ENCODE measurements at regions not wholly inside any gene's neighbourhood (a gene's known extent, or its start where the extent isn't known, plus 50 kb on each side); places are given as distances from the start of the nearest gene placed in this dataset.
"Not testable (repeated sequence)": the region's sequence is repeated elsewhere in the genome, so short reads cannot be mapped to it uniquely, and the experiment has no call there.

DNA sequence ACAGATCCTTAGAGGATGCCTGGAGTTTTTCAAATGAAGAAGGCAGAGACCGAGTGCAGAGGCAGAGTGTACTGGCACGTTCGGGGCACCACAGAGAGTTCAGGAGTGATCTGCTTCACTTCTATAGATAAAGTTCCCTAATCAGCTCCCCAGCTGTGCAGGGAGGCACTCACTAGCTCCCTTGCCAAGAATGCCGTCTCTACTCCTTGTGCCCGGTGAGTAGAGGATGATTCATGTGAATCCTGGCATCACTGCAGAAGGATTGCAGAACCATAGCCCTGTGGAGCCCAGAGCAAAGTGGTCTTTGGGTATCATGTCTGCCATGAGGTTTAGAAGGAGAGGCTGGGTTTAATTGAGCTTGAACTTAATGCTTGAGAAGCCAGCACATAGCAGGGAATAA lies 510.1 kb upstream of the RAB6C start:
- no peak for DNase-seq

- no peak for DNase-seq
Measured at GRCh38 chr2:129469871-129470270, 509.6 kb upstream of the RAB6C start.

- DNase-seq, result no peak
Measured at GRCh38 chr2:129478902-129479517, 500.5 kb upstream of the RAB6C start.

GRCh38 chr2:129479892-129480291 lies 499.6 kb upstream of the RAB6C start:
- DNase-seq, result no peak

GRCh38 chr2:129480790-129481189 lies 498.7 kb upstream of the RAB6C start:
- no peak for DNase-seq

- no peak for DNase-seq
Measured at GRCh38 chr2:129481306-129482219, 497.9 kb upstream of the RAB6C start.

DNA sequence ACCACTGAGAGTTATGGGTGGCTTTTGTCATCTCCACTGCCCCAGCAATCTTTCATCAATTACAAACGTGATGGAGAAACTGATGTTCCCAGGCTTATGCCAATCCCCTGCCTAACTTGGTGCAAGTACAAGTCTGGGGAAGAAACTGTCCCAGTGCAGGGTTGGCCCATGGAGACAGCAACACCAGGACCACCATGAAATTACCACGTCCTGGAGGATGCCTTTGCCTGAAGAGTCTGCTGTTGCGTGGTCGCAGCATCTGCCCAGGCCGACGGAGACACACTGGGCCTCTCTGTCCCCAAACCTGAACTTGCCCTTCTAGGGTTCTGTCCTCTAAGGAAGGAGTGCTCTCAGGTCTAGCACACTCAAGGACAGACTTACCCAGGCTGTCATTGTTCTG lies 496.8 kb upstream of the RAB6C start:
- DNase-seq, result no peak

DNA sequence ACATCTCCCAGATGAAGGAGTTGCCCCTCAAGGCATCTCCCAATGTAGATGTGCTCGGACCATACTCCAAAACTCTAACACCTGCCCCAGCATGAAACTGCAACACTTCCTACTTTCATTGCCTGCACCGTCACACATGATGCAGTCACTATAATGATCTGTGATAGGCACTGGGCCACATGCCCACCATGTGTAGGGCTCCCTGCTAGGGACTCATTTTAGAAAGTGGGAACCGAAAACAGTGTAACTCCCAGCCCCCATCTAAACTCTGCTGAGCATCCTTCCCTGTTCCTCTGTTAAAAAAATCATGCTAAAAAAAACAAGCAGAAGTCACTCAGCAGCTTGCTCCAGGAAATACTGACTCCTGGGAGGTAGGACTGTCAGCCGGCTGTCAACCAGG lies 496.1 kb upstream of the RAB6C start:
- DNase-seq, result no peak

DNA sequence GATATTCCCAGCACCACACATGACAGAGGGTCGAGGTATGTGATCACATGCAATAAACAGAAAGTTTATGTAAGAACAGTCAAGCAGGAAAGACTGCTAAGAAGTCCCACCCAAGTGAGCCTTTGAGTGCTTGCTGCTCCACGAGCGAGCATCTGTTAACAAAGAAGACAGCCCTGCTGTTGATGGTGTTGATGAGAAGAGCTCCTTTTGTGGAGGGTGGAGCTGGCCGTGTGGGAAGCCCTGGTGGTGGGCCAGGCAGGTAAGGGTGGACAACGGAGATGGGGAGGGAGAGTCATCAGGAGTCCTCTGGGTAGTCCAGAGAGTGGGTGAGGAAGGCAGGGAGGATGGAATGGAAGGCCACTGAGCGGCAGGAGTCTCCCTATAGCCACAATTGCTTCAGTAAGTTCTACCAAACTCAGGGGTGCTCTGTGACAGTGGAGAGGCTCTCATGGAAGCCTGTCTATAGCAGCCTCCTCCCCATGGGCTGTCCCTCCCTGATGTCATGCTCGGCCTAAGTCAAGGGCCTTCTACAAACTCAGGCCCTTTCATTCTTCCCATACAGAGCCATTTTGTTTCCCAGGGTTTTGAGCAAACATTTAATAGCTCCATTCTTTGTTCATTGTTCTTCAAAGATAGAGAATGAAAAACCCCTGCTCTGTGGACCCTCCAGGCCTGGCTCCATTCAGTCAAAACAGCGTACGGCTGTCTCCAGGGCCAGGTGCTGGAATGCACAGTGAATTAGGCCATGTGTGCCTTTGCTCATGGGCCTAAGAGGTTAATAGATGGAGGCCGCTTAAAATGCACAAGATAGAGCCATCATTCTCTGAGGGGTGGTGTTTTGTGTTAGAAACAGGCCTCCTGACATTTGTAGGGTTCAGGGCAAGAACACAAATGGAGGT lies 494.2 kb upstream of the RAB6C start:
- DNase-seq, result no peak

DNA sequence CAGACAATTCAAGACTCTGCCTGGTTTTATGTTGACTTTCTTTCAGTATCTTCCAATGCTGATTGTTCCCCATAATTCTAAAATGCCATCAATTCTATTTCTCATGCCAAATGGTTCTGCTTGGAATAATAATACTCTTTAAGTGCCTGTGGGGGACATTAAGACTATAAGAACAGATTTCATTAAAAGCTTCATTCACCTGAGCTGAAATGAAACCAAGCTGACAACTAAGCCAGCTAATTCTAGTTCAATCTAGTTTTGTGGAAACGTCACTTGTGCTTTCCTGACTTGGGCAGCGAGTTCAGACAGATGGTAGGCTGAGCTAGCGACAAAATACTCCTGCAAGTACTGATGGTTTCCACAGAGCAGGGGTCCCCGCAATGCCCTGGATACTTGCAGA lies 491.1 kb upstream of the RAB6C start:
- DNase-seq, result no peak

GRCh38 chr2:129490641-129491040 lies 488.8 kb upstream of the RAB6C start:
- DNase-seq, result no peak

- DNase-seq, result no peak
Measured at GRCh38 chr2:129491308-129491707, 488.2 kb upstream of the RAB6C start.

DNA sequence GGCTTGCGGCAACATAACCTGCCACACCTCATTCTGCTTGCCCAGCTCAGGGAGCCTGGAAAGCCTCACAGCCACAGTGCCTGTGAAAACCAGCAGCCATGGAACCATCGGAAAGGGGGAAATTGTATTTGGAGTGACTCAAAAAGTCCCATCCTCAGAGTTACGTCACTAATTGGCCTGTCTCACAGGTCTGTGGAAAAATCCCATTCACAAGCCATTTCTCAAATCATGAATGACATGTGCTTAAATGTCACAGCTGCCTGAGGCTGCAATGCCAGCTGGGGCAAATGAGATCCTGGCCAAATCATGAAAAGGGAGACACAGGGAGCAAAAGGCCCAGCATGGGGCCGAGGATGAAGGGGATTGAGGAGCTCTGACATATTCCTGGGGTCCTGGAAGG lies 486.9 kb upstream of the RAB6C start:
- no peak for DNase-seq

DNA sequence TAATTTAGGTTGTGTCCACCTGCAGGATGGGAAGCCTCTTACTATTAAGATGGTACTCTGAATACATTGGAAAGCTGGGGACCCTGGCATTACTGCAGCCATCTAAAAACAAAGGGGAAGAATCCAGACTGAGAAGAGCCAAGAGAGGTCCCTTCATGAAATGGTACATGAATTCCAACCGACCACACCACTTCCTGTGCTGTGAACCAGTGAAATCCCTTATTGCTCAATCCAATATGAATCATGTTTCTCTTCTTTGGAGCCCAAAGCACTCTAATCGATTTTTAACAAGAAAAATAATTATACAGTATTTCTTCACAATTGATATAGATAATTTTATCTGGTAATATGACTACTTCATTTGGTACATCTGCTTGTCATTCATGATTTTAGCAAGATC lies 479.7 kb upstream of the RAB6C start:
- no peak for DNase-seq

DNA sequence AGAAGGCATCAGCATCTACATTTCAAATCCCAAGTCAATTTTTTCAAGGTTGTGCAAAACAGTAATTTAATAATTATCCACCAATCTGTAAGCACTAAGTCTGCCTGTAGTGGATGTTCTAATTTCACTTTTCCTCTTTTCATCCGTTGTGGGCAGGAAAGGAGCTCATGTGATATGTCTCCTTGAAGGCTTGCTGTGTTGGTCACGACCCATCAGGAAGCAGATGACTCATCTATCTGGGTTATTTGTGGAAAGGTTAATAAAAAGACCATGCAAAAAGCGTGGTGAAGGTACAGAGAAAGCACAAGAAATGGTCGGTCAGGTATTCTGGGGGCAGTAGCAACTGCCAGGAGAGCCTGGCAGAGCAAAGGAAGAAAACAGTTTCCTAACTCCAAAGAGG lies 476.7 kb upstream of the RAB6C start:
- DNase-seq, result no peak

GRCh38 chr2:129504646-129505045 lies 474.8 kb upstream of the RAB6C start:
- no peak for DNase-seq

DNA sequence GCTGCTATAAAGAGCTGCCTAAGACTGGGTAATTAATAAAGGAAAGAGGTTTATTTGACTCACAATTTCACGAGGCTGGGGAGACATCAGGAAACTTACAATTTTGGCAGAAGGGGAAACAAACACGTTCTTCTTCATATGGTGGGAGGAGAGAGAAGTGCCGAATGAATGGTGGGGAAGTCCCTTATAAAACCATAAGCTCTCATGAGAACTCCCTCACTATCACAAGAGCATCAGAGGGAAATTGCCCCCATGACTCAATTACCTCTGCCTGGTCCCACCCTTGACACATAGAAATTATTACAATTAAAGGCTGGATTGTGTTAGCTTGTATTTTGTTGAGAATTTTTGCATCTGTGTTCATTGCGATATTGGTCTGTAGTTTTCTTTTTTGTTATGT lies 460.5 kb upstream of the RAB6C start:
- no peak for DNase-seq

DNA sequence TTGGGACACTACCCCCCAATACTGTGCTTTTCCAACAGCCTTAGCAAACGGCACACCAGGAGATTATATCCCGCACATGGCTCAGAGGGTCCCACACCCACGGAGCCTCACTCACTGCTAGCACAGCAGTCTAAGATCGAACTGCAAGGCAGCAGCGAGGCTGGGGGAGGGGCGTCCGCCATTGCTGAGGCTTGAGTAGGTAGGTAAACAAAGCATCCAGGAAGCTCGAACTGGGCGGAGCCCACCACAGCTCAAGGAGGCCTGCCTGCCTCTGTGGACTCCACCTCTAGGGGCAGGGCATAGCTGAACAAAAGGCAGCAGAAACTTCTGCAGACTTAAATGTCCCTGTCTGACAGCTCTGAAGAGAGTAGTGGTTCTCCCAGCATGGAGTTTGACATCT lies 447.3 kb upstream of the RAB6C start:
- not testable (repeated sequence) for DNase-seq

- DNase-seq, result no peak
Measured at GRCh38 chr2:129548880-129549279, 430.6 kb upstream of the RAB6C start.

- DNase-seq, result no peak
Measured at GRCh38 chr2:129550536-129550935, 428.9 kb upstream of the RAB6C start.

GRCh38 chr2:129554373-129554772 lies 425.1 kb upstream of the RAB6C start:
- DNase-seq, result no peak

GRCh38 chr2:129559101-129559500 lies 420.4 kb upstream of the RAB6C start:
- DNase-seq, result no peak

DNA sequence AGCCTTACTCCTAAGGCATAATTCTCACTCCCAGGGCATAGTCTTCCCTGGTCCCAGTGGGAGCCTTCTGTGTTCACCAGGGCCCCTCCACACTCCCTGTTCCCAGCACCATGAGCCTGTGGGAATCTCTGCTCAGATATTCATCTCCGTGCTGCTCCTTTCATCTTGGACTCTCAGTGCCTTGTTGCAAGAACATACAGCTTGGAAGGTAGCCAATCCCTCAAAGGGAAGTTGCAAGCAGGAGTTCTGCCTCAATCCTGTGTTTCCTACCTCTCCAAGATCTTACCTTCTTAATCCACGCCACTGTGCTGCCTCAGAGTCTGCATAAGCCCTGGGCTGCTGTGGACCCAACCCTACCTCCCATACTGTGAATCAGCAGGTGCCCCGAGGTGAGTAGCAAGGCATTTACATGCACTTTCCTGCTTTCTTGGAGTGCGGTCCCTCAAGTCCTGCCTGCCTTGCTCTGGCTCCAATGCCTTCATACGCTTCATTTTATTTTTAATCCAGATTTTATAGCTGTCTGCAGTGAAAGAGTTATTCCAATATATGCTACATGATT lies 413.8 kb upstream of the RAB6C start:
- DNase-seq, result no peak

Measured in T1000 (cell line).